Karpas-422 (cell line): ENCODE measurements at regions not wholly inside any gene's neighbourhood (a gene's known extent, or its start where the extent isn't known, plus 50 kb on each side); places are given as distances from the start of the nearest gene placed in this dataset.

Source experiments
- DNase-seq: peaks from one replicate; pipeline ENCODE4 v3.0.0-alpha.2; 2015
- H2AFZ ChIP-seq: fragments of 200-600 bp; sonication (generic); 2 replicates; pipeline ENCODE4 v1.6.1; 2014; ENCODE audit warnings: antibody characterized with exemption, low read length, mixed read lengths
- H3K27ac ChIP-seq: fragments of 200-600 bp; sonication (generic); 2 replicates; pipeline ENCODE4 v1.5.1; 2014; ENCODE audit warnings: mild to moderate bottlenecking, low read length, moderate library complexity
- H3K27me3 ChIP-seq: fragments of 200-600 bp; sonication (generic); 2 replicates; pipeline ENCODE4 v1.6.1; 2014; ENCODE audit warnings: low read length, mixed read lengths
- H3K36me3 ChIP-seq: fragments of 200-600 bp; sonication (generic); 2 replicates; pipeline ENCODE4 v1.6.1; 2014; ENCODE audit warnings: low read length, mixed read lengths; ENCODE audit not compliant: insufficient read depth
- H3K4me1 ChIP-seq: fragments of 200-600 bp; sonication (generic); 2 replicates; pipeline ENCODE4 v1.6.1; 2014; ENCODE audit warnings: mild to moderate bottlenecking, low read length, mixed read lengths
- H3K4me2 ChIP-seq: fragments of 200-600 bp; sonication (generic); 2 replicates; pipeline ENCODE4 v1.6.1; 2014; ENCODE audit warnings: low read length, low read depth, mild to moderate bottlenecking; ENCODE audit not compliant: poor library complexity, severe bottlenecking
- H3K4me3 ChIP-seq: fragments of 200-600 bp; sonication (generic); 2 replicates; pipeline ENCODE4 v1.5.1; 2014; ENCODE audit warnings: mild to moderate bottlenecking, antibody characterized with exemption, low read length, mixed read lengths
- H3K79me2 ChIP-seq: fragments of 200-600 bp; sonication (generic); 2 replicates; pipeline ENCODE4 v1.6.1; 2014; ENCODE audit warnings: mild to moderate bottlenecking, low read length, mixed read lengths
- H3K9ac ChIP-seq: fragments of 200-600 bp; sonication (generic); 2 replicates; pipeline ENCODE4 v1.6.0; 2014; ENCODE audit warnings: low read length
- H3K9me2 ChIP-seq: fragments of 200-600 bp; sonication (generic), shearing (Covaris generic); replicated peaks from 2 replicates; pipeline ENCODE4 v1.6.0; 2014; ENCODE audit warnings: mild to moderate bottlenecking, low read length, moderate library complexity; ENCODE audit not compliant: insufficient read depth
- H3K9me3 ChIP-seq: fragments of 300-700, 200-600 bp; sonication (generic); 2 replicates; pipeline ENCODE4 v1.6.1; 2014; ENCODE audit warnings: low read length, mixed read lengths
- H4K20me1 ChIP-seq: fragments of 200-600 bp; sonication (generic); 2 replicates; pipeline ENCODE4 v1.6.1; 2014; ENCODE audit warnings: mild to moderate bottlenecking, antibody characterized with exemption, low read length, low read depth; ENCODE audit not compliant: insufficient read depth

- Histone ChIP-seq H3K27ac (no peak overlapping the region), H4K20me1 (no peaks in the 10 kb centered on the region), H3K9ac (no peak overlapping the region), H3K79me2 (no peaks in the 10 kb centered on the region), H3K9me3 (no peaks in the 10 kb centered on the region), H3K4me1 (no peaks in the 10 kb centered on the region), H3K9me2 (no peaks in the 10 kb centered on the region), H3K36me3 (no peaks in the 10 kb centered on the region), H3K27me3 (no peaks in the 10 kb centered on the region), H3K4me2 (no peak overlapping the region), H3K4me3 (no peak overlapping the region), H2AFZ (no peak overlapping the region)
- no peak for DNase-seq
These were observed 117.2 kb upstream of the RGMB start for GRCh38 chr5:98656125-98656795.

GRCh38 chr5:98656796-98657195 lies 116.7 kb upstream of the RGMB start:
- Histone ChIP-seq H2AFZ (no peak overlapping the region), H3K4me1 (no peaks in the 10 kb centered on the region), H3K36me3 (no peaks in the 10 kb centered on the region), H3K27ac (no peak overlapping the region), H3K27me3 (no peaks in the 10 kb centered on the region), H3K79me2 (no peaks in the 10 kb centered on the region), H3K9ac (no peak overlapping the region), H3K4me2 (no peak overlapping the region), H3K4me3 (no peak overlapping the region), H3K9me2 (no peaks in the 10 kb centered on the region), H4K20me1 (no peaks in the 10 kb centered on the region), H3K9me3 (no peaks in the 10 kb centered on the region)
- DNase-seq: no peak

GRCh38 chr5:98657559-98657958 lies 115.9 kb upstream of the RGMB start:
- H3K9me2 ChIP-seq: no peaks in the 10 kb centered on the region
- H3K79me2 ChIP-seq: no peaks in the 10 kb centered on the region
- no peaks in the 10 kb centered on the region for H3K27me3 ChIP-seq
- H2AFZ ChIP-seq: no peak overlapping the region
- H3K4me1 ChIP-seq: no peaks in the 10 kb centered on the region
- H4K20me1 ChIP-seq: no peaks in the 10 kb centered on the region
- no peak for DNase-seq
- H3K9ac ChIP-seq: no peak overlapping the region
- no peak overlapping the region for H3K4me3 ChIP-seq
- no peaks in the 10 kb centered on the region for H3K9me3 ChIP-seq
- no peak overlapping the region for H3K4me2 ChIP-seq
- no peaks in the 10 kb centered on the region for H3K36me3 ChIP-seq
- no peak overlapping the region for H3K27ac ChIP-seq

- Histone ChIP-seq H3K27me3 (no peaks in the 10 kb centered on the region), H3K4me2 (no peak overlapping the region), H3K36me3 (no peaks in the 10 kb centered on the region), H2AFZ (no peak overlapping the region), H3K27ac (no peak overlapping the region), H3K9me2 (no peaks in the 10 kb centered on the region), H3K9ac (no peak overlapping the region), H4K20me1 (no peaks in the 10 kb centered on the region), H3K4me1 (no peaks in the 10 kb centered on the region), H3K79me2 (no peaks in the 10 kb centered on the region), H3K4me3 (no peak overlapping the region), H3K9me3 (no peaks in the 10 kb centered on the region)
- DNase-seq: no peak
These were observed 109.9 kb upstream of the RGMB start for GRCh38 chr5:98663521-98663920.

- H3K27ac ChIP-seq: no peak overlapping the region
- H3K27me3 ChIP-seq: no peaks in the 10 kb centered on the region
- H3K9ac ChIP-seq: no peak overlapping the region
- no peak overlapping the region for H2AFZ ChIP-seq
- no peaks in the 10 kb centered on the region for H3K9me2 ChIP-seq
- no peak for DNase-seq
- no peaks in the 10 kb centered on the region for H3K9me3 ChIP-seq
- no peaks in the 10 kb centered on the region for H3K36me3 ChIP-seq
- no peak overlapping the region for H3K4me2 ChIP-seq
- no peaks in the 10 kb centered on the region for H4K20me1 ChIP-seq
- H3K79me2 ChIP-seq: no peaks in the 10 kb centered on the region
- H3K4me3 ChIP-seq: no peak overlapping the region
- no peaks in the 10 kb centered on the region for H3K4me1 ChIP-seq
These were observed 108.7 kb upstream of the RGMB start for GRCh38 chr5:98664736-98665135.

- no peaks in the 10 kb centered on the region for H3K9me3 ChIP-seq
These were observed 93.5 kb upstream of the RGMB start for GRCh38 chr5:98679963-98680362.

GRCh38 chr5:98690002-98690401 lies 83.5 kb upstream of the RGMB start:
- no peaks in the 10 kb centered on the region for H3K9me3 ChIP-seq
- H3K4me1 ChIP-seq: no peaks in the 10 kb centered on the region
- H2AFZ ChIP-seq: no peak overlapping the region
- no peak overlapping the region for H3K4me2 ChIP-seq
- H3K9ac ChIP-seq: no peak overlapping the region
- H4K20me1 ChIP-seq: no peaks in the 10 kb centered on the region
- no peak overlapping the region for H3K4me3 ChIP-seq
- H3K27ac ChIP-seq: no peak overlapping the region
- H3K9me2 ChIP-seq: no peaks in the 10 kb centered on the region
- H3K36me3 ChIP-seq: no peaks in the 10 kb centered on the region
- H3K27me3 ChIP-seq: no peaks in the 10 kb centered on the region
- H3K79me2 ChIP-seq: no peaks in the 10 kb centered on the region
- no peak for DNase-seq

More at GRCh38 chr5:98679963-98680362, 93.5 kb upstream of the RGMB start:
- H3K4me1 ChIP-seq: no peaks in the 10 kb centered on the region
- H3K4me2 ChIP-seq: no peak overlapping the region
- H4K20me1 ChIP-seq: no peaks in the 10 kb centered on the region
- H3K79me2 ChIP-seq: no peaks in the 10 kb centered on the region
- H3K9ac ChIP-seq: no peak overlapping the region
- no peak overlapping the region for H3K27ac ChIP-seq
- no peaks in the 10 kb centered on the region for H3K9me2 ChIP-seq
- no peak overlapping the region for H2AFZ ChIP-seq
- no peak overlapping the region for H3K4me3 ChIP-seq
- H3K27me3 ChIP-seq: no peaks in the 10 kb centered on the region
- H3K36me3 ChIP-seq: no peaks in the 10 kb centered on the region
- DNase-seq: no peak

- H3K4me1 ChIP-seq: no peaks in the 10 kb centered on the region
- H3K9ac ChIP-seq: no peak overlapping the region
- H2AFZ ChIP-seq: no peak overlapping the region
- no peaks in the 10 kb centered on the region for H3K9me2 ChIP-seq
- no peak overlapping the region for H3K4me2 ChIP-seq
- no peaks in the 10 kb centered on the region for H3K9me3 ChIP-seq
- DNase-seq: no peak
- no peak overlapping the region for H3K27ac ChIP-seq
- H3K4me3 ChIP-seq: no peak overlapping the region
- no peaks in the 10 kb centered on the region for H3K36me3 ChIP-seq
- H4K20me1 ChIP-seq: no peaks in the 10 kb centered on the region
- no peaks in the 10 kb centered on the region for H3K27me3 ChIP-seq
- H3K79me2 ChIP-seq: no peaks in the 10 kb centered on the region
These were observed 78.6 kb upstream of the RGMB start for GRCh38 chr5:98694902-98695301.

GRCh38 chr5:98698359-98698758 lies 75.1 kb upstream of the RGMB start:
- Histone ChIP-seq H3K79me2 (no peaks in the 10 kb centered on the region), H3K9me3 (no peaks in the 10 kb centered on the region), H3K9ac (no peak overlapping the region), H3K9me2 (no peaks in the 10 kb centered on the region), H2AFZ (no peak overlapping the region), H3K36me3 (no peaks in the 10 kb centered on the region), H3K4me3 (no peak overlapping the region), H3K4me2 (no peak overlapping the region), H3K4me1 (no peaks in the 10 kb centered on the region), H4K20me1 (no peaks in the 10 kb centered on the region), H3K27ac (no peak overlapping the region), H3K27me3 (no peaks in the 10 kb centered on the region)
- no peak for DNase-seq
